Colonic mucosa (tissue), 4 donors: ENCODE measurements at regions not wholly inside any gene's neighbourhood (a gene's known extent, or its start where the extent isn't known, plus 50 kb on each side); places are given as distances from the start of the nearest gene placed in this dataset.

Source experiments
- DNase-seq: peaks from one replicate; pipeline ENCODE4 v3.0.0-alpha.2; 2020
- H3K27ac ChIP-seq: fragments of 200-600 bp; one replicate; pipeline ENCODE4 v1.8.0; 2021
- H3K27me3 ChIP-seq: fragments of 200-600 bp; one replicate; pipeline ENCODE4 v1.8.0; 2021
- H3K36me3 ChIP-seq: fragments of 200-600 bp; one replicate; pipeline ENCODE4 v1.8.0; 2021
- H3K4me1 ChIP-seq: fragments of 200-600 bp; one replicate; pipeline ENCODE4 v1.8.0; 2021; ENCODE audit warnings: mild to moderate bottlenecking
- H3K4me3 ChIP-seq: fragments of 200-600 bp; one replicate; pipeline ENCODE4 v1.8.0; 2021
- H3K9ac ChIP-seq, 2 donors: one replicate each; pipeline ENCODE4 v1.7.0; 2013; ENCODE audit warnings: control low read depth in 2 of 2, low read depth in 2 of 2, low read length in 2 of 2
- H3K9me3 ChIP-seq: fragments of 200-600 bp; one replicate; pipeline ENCODE4 v1.8.0; 2021
- intact Hi-C: fragments of 100-400 bp; cut with DNase I; formaldehyde crosslinking; loops from one replicate; pipeline ENCODE4 v1.14.1; 2022
- TF ChIP-seq, protein P1 (sequence below): fragments of 200-600 bp; IDR thresholded peaks from one replicate; pipeline ENCODE4 v1.8.0; 2022; ENCODE audit warnings: antibody characterized with exemption, mild to moderate bottlenecking
- donor health status: healthy.
- donor health status: DM: no; HTN: no; CAD: no.
- donor health status: DM: no; HTN: no; CAD: no.

DNA sequence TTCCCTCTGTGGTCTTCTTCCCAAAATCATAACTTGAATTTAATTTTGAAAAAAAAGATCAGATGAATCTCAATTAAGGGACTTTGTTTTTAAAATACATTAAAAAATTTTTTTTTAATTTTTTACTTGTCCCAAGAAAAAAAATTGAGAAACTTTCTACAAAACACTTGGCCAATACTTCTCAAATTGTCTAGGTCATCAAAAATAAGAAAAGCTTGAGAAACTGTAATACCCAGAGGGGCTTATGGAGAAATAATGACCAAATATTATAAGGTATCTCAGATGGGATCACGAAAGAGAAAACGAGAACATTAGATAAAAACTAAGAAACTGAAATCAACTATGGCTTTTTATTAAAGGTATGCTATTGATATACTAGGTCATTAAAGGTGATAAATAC is 835.0 kb downstream of the GATA3 start:
- TF ChIP-seq, protein P1, sequence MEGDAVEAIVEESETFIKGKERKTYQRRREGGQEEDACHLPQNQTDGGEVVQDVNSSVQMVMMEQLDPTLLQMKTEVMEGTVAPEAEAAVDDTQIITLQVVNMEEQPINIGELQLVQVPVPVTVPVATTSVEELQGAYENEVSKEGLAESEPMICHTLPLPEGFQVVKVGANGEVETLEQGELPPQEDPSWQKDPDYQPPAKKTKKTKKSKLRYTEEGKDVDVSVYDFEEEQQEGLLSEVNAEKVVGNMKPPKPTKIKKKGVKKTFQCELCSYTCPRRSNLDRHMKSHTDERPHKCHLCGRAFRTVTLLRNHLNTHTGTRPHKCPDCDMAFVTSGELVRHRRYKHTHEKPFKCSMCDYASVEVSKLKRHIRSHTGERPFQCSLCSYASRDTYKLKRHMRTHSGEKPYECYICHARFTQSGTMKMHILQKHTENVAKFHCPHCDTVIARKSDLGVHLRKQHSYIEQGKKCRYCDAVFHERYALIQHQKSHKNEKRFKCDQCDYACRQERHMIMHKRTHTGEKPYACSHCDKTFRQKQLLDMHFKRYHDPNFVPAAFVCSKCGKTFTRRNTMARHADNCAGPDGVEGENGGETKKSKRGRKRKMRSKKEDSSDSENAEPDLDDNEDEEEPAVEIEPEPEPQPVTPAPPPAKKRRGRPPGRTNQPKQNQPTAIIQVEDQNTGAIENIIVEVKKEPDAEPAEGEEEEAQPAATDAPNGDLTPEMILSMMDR, result no peak

DNA sequence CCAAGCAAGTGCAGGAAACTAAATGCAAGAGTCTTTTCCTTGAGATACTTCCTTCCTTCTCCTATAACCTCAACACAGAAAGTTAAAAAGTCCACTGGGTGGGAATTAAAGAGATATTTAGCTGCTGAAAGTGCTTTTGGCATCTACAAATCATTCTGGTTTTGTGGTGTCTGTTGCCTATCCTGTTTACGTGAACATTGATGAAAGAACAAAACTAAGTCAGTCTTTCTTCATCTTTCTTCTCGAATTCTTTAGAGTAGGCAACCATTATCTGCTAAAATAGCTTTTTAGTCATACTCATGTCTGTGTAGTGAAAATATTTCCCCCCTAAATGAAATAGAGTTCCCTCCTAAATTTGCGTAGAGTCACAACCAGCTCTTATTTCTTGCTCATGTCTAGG is 838.6 kb downstream of the GATA3 start:
- Histone ChIP-seq H3K27ac (no peak overlapping the region), H3K4me1 (no peaks in the 10 kb centered on the region), H3K36me3 (no peaks in the 10 kb centered on the region), H3K27me3 (no peaks in the 10 kb centered on the region), H3K9ac (no peak overlapping the region), H3K4me3 (no peak overlapping the region), H3K9me3 (no peaks in the 10 kb centered on the region)
- intact Hi-C loops, result no loop called here
- TF ChIP-seq, protein P1, result no peak
- no peak for DNase-seq

More for the DNA sequence above, 835.0 kb downstream of the GATA3 start:
- Histone ChIP-seq H3K27me3 (no peaks in the 10 kb centered on the region), H3K27ac (no peak overlapping the region), H3K9me3 (no peaks in the 10 kb centered on the region), H3K4me1 (no peaks in the 10 kb centered on the region), H3K9ac (no peak overlapping the region), H3K36me3 (no peaks in the 10 kb centered on the region), H3K4me3 (no peak overlapping the region)
- no peak for DNase-seq
- intact Hi-C loops, result no loop called here

GRCh38 chr10:8894148-8894547 is 839.7 kb downstream of the GATA3 start:
- intact Hi-C loops, result no loop called here
- Histone ChIP-seq H3K4me1 (no peaks in the 10 kb centered on the region), H3K9me3 (no peaks in the 10 kb centered on the region), H3K27ac (no peak overlapping the region), H3K27me3 (no peaks in the 10 kb centered on the region), H3K36me3 (no peaks in the 10 kb centered on the region), H3K9ac (no peak overlapping the region), H3K4me3 (no peak overlapping the region)
- TF ChIP-seq, protein P1, result no peak
- no peak for DNase-seq

DNA sequence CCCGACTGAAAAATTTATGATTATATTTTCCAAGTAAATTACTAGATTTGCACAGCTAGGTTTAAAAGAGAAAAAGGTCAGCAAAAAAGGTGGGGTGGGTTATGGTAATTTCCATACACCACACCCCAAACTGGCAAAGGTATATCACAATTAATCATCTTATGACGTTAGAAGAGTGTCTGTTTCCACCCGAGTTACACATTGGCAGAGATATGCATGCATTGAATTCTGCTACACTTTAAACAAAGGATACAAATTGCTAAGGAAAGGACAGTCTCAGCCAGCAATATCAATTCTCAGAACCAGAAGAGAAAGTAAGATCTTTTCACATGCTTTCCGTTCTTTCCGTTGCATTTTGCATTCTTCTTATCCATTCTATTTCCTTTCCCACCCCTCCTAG is 843.3 kb downstream of the GATA3 start:
- TF ChIP-seq, protein P1, result no peak
- Histone ChIP-seq H3K27me3 (no peaks in the 10 kb centered on the region), H3K36me3 (no peaks in the 10 kb centered on the region), H3K9ac (no peak overlapping the region), H3K9me3 (no peaks in the 10 kb centered on the region), H3K4me3 (no peak overlapping the region), H3K27ac (no peak overlapping the region), H3K4me1 (no peaks in the 10 kb centered on the region)
- no peak for DNase-seq
- intact Hi-C loops, result no loop called here

DNA sequence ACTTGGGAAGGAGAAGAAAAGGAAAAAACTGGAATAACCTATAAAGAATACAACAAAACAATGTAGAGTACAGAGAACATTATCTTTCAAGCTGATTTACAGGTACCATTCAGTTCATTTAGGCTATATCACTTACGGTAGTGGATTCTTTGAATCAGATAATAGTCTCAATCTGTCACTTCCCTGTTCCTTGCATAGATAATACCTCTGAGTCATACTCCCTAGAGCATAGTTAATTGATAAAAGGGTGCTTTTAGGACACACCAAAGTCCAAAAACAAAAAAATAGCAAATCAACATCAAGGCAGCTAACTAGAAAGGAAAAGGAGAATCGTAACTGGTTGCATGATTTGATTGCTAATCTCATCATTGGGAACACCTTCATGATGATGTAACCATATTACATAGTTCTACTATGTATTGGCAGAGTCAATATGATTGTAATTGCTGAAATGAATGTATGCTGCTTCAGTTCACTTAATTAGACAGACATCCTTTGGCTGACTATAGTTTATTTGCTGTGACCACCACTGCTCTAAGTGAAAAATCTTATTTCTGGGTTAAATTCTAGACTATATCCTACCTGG is 844.4 kb downstream of the GATA3 start:
- no peaks in the 10 kb centered on the region for H3K36me3 ChIP-seq
- TF ChIP-seq, protein P1, result no peak
- intact Hi-C loops, result no loop called here
- H3K9ac ChIP-seq, result no peak overlapping the region
- no peak overlapping the region for H3K4me3 ChIP-seq
- H3K9me3 ChIP-seq, result no peaks in the 10 kb centered on the region
- no peaks in the 10 kb centered on the region for H3K4me1 ChIP-seq
- DNase-seq, result no peak
- H3K27ac ChIP-seq, result no peak overlapping the region
- H3K27me3 ChIP-seq, result no peaks in the 10 kb centered on the region
